ENCODE measurements at regions not wholly inside any gene's neighbourhood (a gene's known extent, or its start where the extent isn't known, plus 50 kb on each side); places are given as distances from the start of the nearest gene placed in this dataset.

GRCh38 chr2:117646099-117646498 is 168.4 kb upstream of the DDX18 start:
- Histone ChIP-seq H3K27ac (no peak overlapping the region), H3K4me3 (no peak overlapping the region), H3K9me3 (no peaks in the 10 kb centered on the region), H3K27me3 (no peaks in the 10 kb centered on the region), H3K4me1 (no peaks in the 10 kb centered on the region), H3K36me3 (no peaks in the 10 kb centered on the region)
- no peak for TF ChIP-seq POLR2A (IDR thresholded peaks at IDR 0.05)
- no peak for TF ChIP-seq POLR2AphosphoS5 (IDR thresholded peaks at IDR 0.05)
- TF ChIP-seq CTCF (IDR thresholded peaks at IDR 0.05): no peak
- TF ChIP-seq EP300 (IDR thresholded peaks at IDR 0.05): no peak
- no peak for ATAC-seq
- 50 to 56% methylated on average over 1 of the region's 1 CpG for WGBS, 2 donors (ENCODE audit: low coverage in 1 of 2)

- Histone ChIP-seq H3K27me3 (no peaks in the 10 kb centered on the region), H3K36me3 (no peaks in the 10 kb centered on the region), H3K4me1 (no peaks in the 10 kb centered on the region), H3K9me3 (no peaks in the 10 kb centered on the region), H3K4me3 (no peak overlapping the region), H3K27ac (no peak overlapping the region)
- TF ChIP-seq CTCF (IDR thresholded peaks at IDR 0.05) (no peak), EP300 (IDR thresholded peaks at IDR 0.05) (no peak), POLR2AphosphoS5 (IDR thresholded peaks at IDR 0.05) (no peak), POLR2A (IDR thresholded peaks at IDR 0.05) (no peak)
- 50 to 70% methylated on average over 1 of the region's 1 CpG for whole genome bisulfite sequencing, 2 donors (ENCODE audit: low coverage in 1 of 2)
- ATAC-seq: no peak
Measured at GRCh38 chr2:117646872-117647271, 167.6 kb upstream of the DDX18 start.

- no peaks in the 10 kb centered on the region for H3K9me3 ChIP-seq
- no peaks in the 10 kb centered on the region for H3K36me3 ChIP-seq
- no peak for ATAC-seq
- no peak overlapping the region for H3K27ac ChIP-seq
- 47 to 66% methylated on average over 4 of the region's 4 CpGs for WGBS, 2 donors (ENCODE audit: low coverage in 1 of 2)
- no peaks in the 10 kb centered on the region for H3K4me1 ChIP-seq
- TF ChIP-seq POLR2A (IDR thresholded peaks at IDR 0.05) (no peak), CTCF (IDR thresholded peaks at IDR 0.05) (no peak), EP300 (IDR thresholded peaks at IDR 0.05) (no peak), POLR2AphosphoS5 (IDR thresholded peaks at IDR 0.05) (no peak)
- no peak overlapping the region for H3K4me3 ChIP-seq
- H3K27me3 ChIP-seq: peaks cover 4% of the 10 kb centered on the region
Measured at GRCh38 chr2:117656546-117656945, 157.9 kb upstream of the DDX18 start.

DNA sequence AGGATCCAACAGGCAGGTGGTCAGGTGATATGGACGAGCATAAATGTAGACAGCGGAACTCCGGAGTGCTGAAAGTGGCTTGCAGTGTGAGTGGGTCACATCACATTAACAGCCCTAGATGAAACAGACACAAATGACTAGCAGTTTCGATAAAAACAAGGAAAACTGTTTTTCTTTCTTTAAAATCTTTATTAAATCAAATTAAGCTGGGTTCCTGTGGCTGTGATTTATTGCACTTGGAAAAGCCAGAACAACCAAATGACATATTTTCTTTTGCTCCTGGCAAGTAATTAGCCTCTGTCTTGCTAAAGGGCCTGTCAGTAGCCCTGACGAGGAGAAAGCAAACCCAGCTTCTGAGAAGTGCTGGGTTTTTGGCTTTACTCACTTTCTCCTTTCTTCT is 152.9 kb upstream of the DDX18 start:
- WGBS, 2 donors (ENCODE audit: low coverage in 1 of 2): 35 to 36% methylated on average over 5 of the region's 5 CpGs
- Histone ChIP-seq H3K27ac (no peak overlapping the region), H3K4me3 (no peak overlapping the region), H3K36me3 (no peaks in the 10 kb centered on the region), H3K4me1 (no peaks in the 10 kb centered on the region), H3K9me3 (no peaks in the 10 kb centered on the region), H3K27me3 (peaks cover 4% of the 10 kb centered on the region)
- ATAC-seq: no peak
- no peak for TF ChIP-seq CTCF (IDR thresholded peaks at IDR 0.05)
- no peak for TF ChIP-seq EP300 (IDR thresholded peaks at IDR 0.05)
- no peak for TF ChIP-seq POLR2A (IDR thresholded peaks at IDR 0.05)
- no peak for TF ChIP-seq POLR2AphosphoS5 (IDR thresholded peaks at IDR 0.05)

GRCh38 chr2:117674172-117674571 is 140.3 kb upstream of the DDX18 start:
- Histone ChIP-seq H3K27me3 (no peaks in the 10 kb centered on the region), H3K36me3 (no peaks in the 10 kb centered on the region), H3K4me1 (no peaks in the 10 kb centered on the region), H3K9me3 (peaks cover 0 to 11% (median 0%) of the 10 kb centered on the region in 3 donors), H3K27ac (no peak overlapping the region), H3K4me3 (no peak overlapping the region)
- WGBS, 2 donors (ENCODE audit: low coverage in 1 of 2): 60 to 100% methylated on average over 1 to 4 of the region's 4 CpGs
- no peak for TF ChIP-seq CTCF (IDR thresholded peaks at IDR 0.05)
- TF ChIP-seq POLR2A (IDR thresholded peaks at IDR 0.05): no peak
- no peak for TF ChIP-seq EP300 (IDR thresholded peaks at IDR 0.05)
- no peak for TF ChIP-seq POLR2AphosphoS5 (IDR thresholded peaks at IDR 0.05)
- no peak for ATAC-seq

Measured in gastroesophageal sphincter (tissue), 4 donors.